WTC11 (cell line): ENCODE measurements at regions not wholly inside any gene's neighbourhood (a gene's known extent, or its start where the extent isn't known, plus 50 kb on each side); places are given as distances from the start of the nearest gene placed in this dataset.

ENCODE experiments used
- ATAC-seq: fragments of 200-7000 bp; cut with Tn5 transposase; 2 replicates; pipeline ENCODE4 v1.10.0; 2021; ENCODE audit warnings: mild to moderate bottlenecking, moderate library complexity
- CTCF ChIA-PET: fragments of 300-600 bp; sonication (Branson Sonifier 250); formaldehyde crosslinking; loops from one replicate; lab custom pipeline; 2021; ENCODE audit warnings: antibody characterized with exemption; lab: Charles Lee
- POLR2A ChIA-PET: fragments of 350-600 bp; sonication (Branson Sonifier 250); formaldehyde crosslinking; loops from one replicate; lab custom pipeline; 2021; ENCODE audit warnings: antibody characterized with exemption; lab: Charles Lee
- DNase-seq: peaks from one replicate; pipeline ENCODE4 v3.0.0; 2021; ENCODE audit warnings: low spot score
- H3K27ac Mint-ChIP-seq: 2 replicates; pipeline ENCODE4 v1.8.0; 2021; ENCODE audit warnings: mixed read lengths
- H3K27me3 Mint-ChIP-seq: 2 replicates; pipeline ENCODE4 v1.8.0; 2021; ENCODE audit warnings: low read depth, mild to moderate bottlenecking, moderate library complexity, mixed read lengths
- H3K36me3 Mint-ChIP-seq: 2 replicates; pipeline ENCODE4 v1.8.0; 2021; ENCODE audit warnings: mixed read lengths
- H3K4me1 Mint-ChIP-seq: 2 replicates; pipeline ENCODE4 v1.8.0; 2022; ENCODE audit warnings: mixed read lengths
- H3K4me3 Mint-ChIP-seq: 2 replicates; pipeline ENCODE4 v1.8.0; 2021; ENCODE audit warnings: mild to moderate bottlenecking, moderate library complexity, mixed read lengths
- H3K9me3 Mint-ChIP-seq: 2 replicates; pipeline ENCODE4 v1.8.0; 2021; ENCODE audit warnings: mixed read lengths
- ATF2 ChIP-seq: sonication (generic); formaldehyde crosslinking; IDR thresholded peaks from 2 replicates; pipeline ENCODE4 v1.8.1; 2022; ENCODE audit warnings: low read depth, missing genetic modification reagents, borderline replicate concordance
- CDX4 ChIP-seq: fragments of 250-450 bp; sonication (Bioruptor Pico); IDR thresholded peaks from 2 replicates; pipeline ENCODE4 v1.9.0; 2021; ENCODE audit warnings: moderate library complexity, mild to moderate bottlenecking, inconsistent platforms, borderline replicate concordance
- E2F5 ChIP-seq: sonication (generic); formaldehyde crosslinking; IDR thresholded peaks from 2 replicates; pipeline ENCODE4 v1.8.1; 2022; ENCODE audit warnings: mild to moderate bottlenecking, moderate library complexity, missing genetic modification reagents
- ELF4 ChIP-seq: sonication (generic); formaldehyde crosslinking; IDR thresholded peaks from 2 replicates; pipeline ENCODE4 v1.8.1; 2022; ENCODE audit warnings: low read depth, mild to moderate bottlenecking, moderate library complexity, missing genetic modification reagents
- EMX1 ChIP-seq: fragments of 250-450 bp; sonication (Bioruptor Pico); IDR thresholded peaks from 2 replicates; pipeline ENCODE4 v1.8.0; 2021; ENCODE audit warnings: mild to moderate bottlenecking
- ETV6 ChIP-seq: sonication (generic); formaldehyde crosslinking; IDR thresholded peaks from 2 replicates; pipeline ENCODE4 v1.8.1; 2022; ENCODE audit warnings: mild to moderate bottlenecking, missing genetic modification reagents
- FOXK1 ChIP-seq: sonication (generic); formaldehyde crosslinking; IDR thresholded peaks from 2 replicates; pipeline ENCODE4 v1.8.0; 2022; ENCODE audit warnings: mild to moderate bottlenecking, moderate library complexity, missing genetic modification reagents
- GRHL2 ChIP-seq: fragments of 250-450 bp; sonication (Bioruptor Pico); IDR thresholded peaks from 2 replicates; pipeline ENCODE4 v1.8.0; 2022; ENCODE audit warnings: mild to moderate bottlenecking, moderate library complexity; ENCODE audit not compliant: insufficient replicate concordance, severe bottlenecking
- HMGA2 ChIP-seq: fragments of 250-450 bp; sonication (Bioruptor Pico); IDR thresholded peaks from 2 replicates; pipeline ENCODE4 v1.4.0; 2021; ENCODE audit warnings: mild to moderate bottlenecking, moderate library complexity
- IRF2 ChIP-seq: sonication (generic); formaldehyde crosslinking; IDR thresholded peaks from 2 replicates; pipeline ENCODE4 v1.8.0; 2022; ENCODE audit warnings: low read depth, missing genetic modification reagents, borderline replicate concordance
- JAZF1 ChIP-seq: fragments of 250-450 bp; sonication (Bioruptor Pico); IDR thresholded peaks from 2 replicates; pipeline ENCODE4 v1.9.0; 2021; ENCODE audit warnings: moderate library complexity, mild to moderate bottlenecking, inconsistent platforms
- JUN ChIP-seq: sonication (generic); formaldehyde crosslinking; IDR thresholded peaks from 2 replicates; pipeline ENCODE4 v1.8.0; 2023; ENCODE audit warnings: mild to moderate bottlenecking, missing genetic modification reagents
- MXD4 ChIP-seq: fragments of 250-450 bp; sonication (Bioruptor Pico); IDR thresholded peaks from 2 replicates; pipeline ENCODE4 v1.8.0; 2021; ENCODE audit warnings: mild to moderate bottlenecking, moderate library complexity, borderline replicate concordance
- MYBL2 ChIP-seq: sonication (generic); formaldehyde crosslinking; IDR thresholded peaks from 2 replicates; pipeline ENCODE4 v1.8.1; 2023; ENCODE audit warnings: mild to moderate bottlenecking, moderate library complexity, missing genetic modification reagents
- NFATC4 ChIP-seq: fragments of 250-450 bp; sonication (Bioruptor Pico); IDR thresholded peaks from 2 replicates; pipeline ENCODE4 v1.9.0; 2021; ENCODE audit warnings: mild to moderate bottlenecking
- NFYB ChIP-seq: sonication (generic); formaldehyde crosslinking; conservative IDR thresholded peaks from 2 replicates; pipeline ENCODE4 v1.8.0; 2022; ENCODE audit warnings: low read depth, missing genetic modification reagents
- NR3C1 ChIP-seq: sonication (generic); formaldehyde crosslinking; conservative IDR thresholded peaks from 2 replicates; pipeline ENCODE4 v1.8.1; 2023; ENCODE audit warnings: low read depth, mild to moderate bottlenecking, missing genetic modification reagents
- OVOL2 ChIP-seq: fragments of 250-450 bp; sonication (Bioruptor Pico); IDR thresholded peaks from 2 replicates; pipeline ENCODE4 v1.9.0; 2021; ENCODE audit warnings: mild to moderate bottlenecking, borderline replicate concordance
- PREB ChIP-seq: sonication (generic); formaldehyde crosslinking; IDR thresholded peaks from 2 replicates; pipeline ENCODE4 v1.8.1; 2022; ENCODE audit warnings: mild to moderate bottlenecking, missing genetic modification reagents, moderate library complexity, borderline replicate concordance
- RORB ChIP-seq: fragments of 250-450 bp; sonication (Bioruptor Pico); IDR thresholded peaks from 2 replicates; pipeline ENCODE4 v1.9.0; 2021; ENCODE audit warnings: mild to moderate bottlenecking
- SOX15 ChIP-seq: fragments of 250-450 bp; sonication (Bioruptor Pico); IDR thresholded peaks from 2 replicates; pipeline ENCODE4 v1.9.0; 2021; ENCODE audit warnings: mild to moderate bottlenecking
- SP1 ChIP-seq: sonication (generic); formaldehyde crosslinking; conservative IDR thresholded peaks from 2 replicates; pipeline ENCODE4 v1.8.1; 2022; ENCODE audit warnings: missing genetic modification reagents
- TCF7 ChIP-seq: sonication (generic); formaldehyde crosslinking; IDR thresholded peaks from 2 replicates; pipeline ENCODE4 v1.8.0; 2022; ENCODE audit warnings: mild to moderate bottlenecking, low read depth, missing genetic modification reagents, moderate library complexity
- TEAD1 ChIP-seq: sonication (generic); formaldehyde crosslinking; IDR thresholded peaks from 2 replicates; pipeline ENCODE4 v1.8.0; 2022; ENCODE audit warnings: mild to moderate bottlenecking, missing genetic modification reagents
- TEAD4 ChIP-seq: sonication (generic); formaldehyde crosslinking; IDR thresholded peaks from 2 replicates; pipeline ENCODE4 v1.8.0; 2022; ENCODE audit warnings: mild to moderate bottlenecking, missing genetic modification reagents
- ZNF219 ChIP-seq: sonication (generic); formaldehyde crosslinking; IDR thresholded peaks from 2 replicates; pipeline ENCODE4 v1.8.0; 2023; ENCODE audit warnings: missing genetic modification reagents, mild to moderate bottlenecking, borderline replicate concordance
- ZNF396 ChIP-seq: fragments of 250-450 bp; sonication (Bioruptor Pico); IDR thresholded peaks from 2 replicates; pipeline ENCODE4 v1.8.0; 2021; ENCODE audit warnings: mild to moderate bottlenecking, moderate library complexity, borderline replicate concordance
- ZNF416 ChIP-seq: fragments of 250-450 bp; sonication (Bioruptor Pico); IDR thresholded peaks from 2 replicates; pipeline ENCODE4 v1.9.0; 2021; ENCODE audit warnings: mild to moderate bottlenecking, inconsistent platforms
- ZNF423 ChIP-seq: fragments of 250-450 bp; sonication (Bioruptor Pico); IDR thresholded peaks from 2 replicates; pipeline ENCODE4 v2.1.2; 2022; ENCODE audit warnings: mild to moderate bottlenecking, moderate library complexity
- ZNF671 ChIP-seq: fragments of 250-450 bp; sonication (Bioruptor Pico); IDR thresholded peaks from 2 replicates; pipeline ENCODE4 v1.8.0; 2021; ENCODE audit warnings: mild to moderate bottlenecking
- TF ChIP-seq, protein P1 (sequence below): sonication (generic); formaldehyde crosslinking; conservative IDR thresholded peaks from 2 replicates; pipeline ENCODE4 v1.8.1; 2022; ENCODE audit warnings: mild to moderate bottlenecking, missing genetic modification reagents
- TF ChIP-seq, protein P2 (sequence below): sonication (generic); formaldehyde crosslinking; IDR thresholded peaks from 2 replicates; pipeline ENCODE4 v1.8.1; 2023; ENCODE audit warnings: mild to moderate bottlenecking, missing genetic modification reagents

- no peak for TF ChIP-seq ETV6 (CRISPR knock-in tag)
- no peak for TF ChIP-seq RORB (CRISPR knock-in tag)
- TF ChIP-seq, protein P1, sequence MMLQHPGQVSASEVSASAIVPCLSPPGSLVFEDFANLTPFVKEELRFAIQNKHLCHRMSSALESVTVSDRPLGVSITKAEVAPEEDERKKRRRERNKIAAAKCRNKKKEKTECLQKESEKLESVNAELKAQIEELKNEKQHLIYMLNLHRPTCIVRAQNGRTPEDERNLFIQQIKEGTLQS (CRISPR knock-in tag), result no peak
- TF ChIP-seq SP1 (CRISPR knock-in tag), result no peak
- no peak for TF ChIP-seq E2F5 (CRISPR knock-in tag)
These were observed 124.2 kb upstream of the TNPO1 start (continued) for GRCh38 chr5:72692231-72692637.

GRCh38 chr5:72691751-72692150 is 124.7 kb upstream of the TNPO1 start:
- DNase-seq (no peak), ATAC-seq (no peak)
- POLR2A ChIA-PET, result interaction anchor here (0.5 kb wide), 1 partner anchor 85 kb away, joined by 4 read pairs; no protein-coding TSS in a partner anchor
- CTCF ChIA-PET, result interaction anchor here (1.2 kb wide), 1 partner anchor 127 kb away, joined by 3 read pairs; no protein-coding TSS in a partner anchor
- no peaks in the 10 kb centered on the region for H3K4me1 Mint-ChIP-seq
- no peaks in the 10 kb centered on the region for H3K9me3 Mint-ChIP-seq
- no peaks in the 10 kb centered on the region for H3K36me3 Mint-ChIP-seq
- no peaks in the 10 kb centered on the region for H3K27me3 Mint-ChIP-seq
- H3K27ac Mint-ChIP-seq, result no peak overlapping the region
- TF ChIP-seq GRHL2 (CRISPR knock-in tag) (no peak), ZNF423 (CRISPR knock-in tag) (no peak), MYBL2 (CRISPR knock-in tag) (no peak), JUN (CRISPR knock-in tag) (no peak), NR3C1 (CRISPR knock-in tag) (no peak), HMGA2 (CRISPR knock-in tag) (no peak), SOX15 (CRISPR knock-in tag) (no peak), CDX4 (CRISPR knock-in tag) (no peak), JAZF1 (CRISPR knock-in tag) (no peak), MXD4 (no peak), TEAD1 (CRISPR knock-in tag) (no peak), ELF4 (CRISPR knock-in tag) (no peak), NFATC4 (CRISPR knock-in tag) (no peak), PREB (CRISPR knock-in tag) (no peak), FOXK1 (no peak), ZNF416 (CRISPR knock-in tag) (no peak), ZNF396 (no peak)
- no peak overlapping the region for H3K4me3 Mint-ChIP-seq

DNA sequence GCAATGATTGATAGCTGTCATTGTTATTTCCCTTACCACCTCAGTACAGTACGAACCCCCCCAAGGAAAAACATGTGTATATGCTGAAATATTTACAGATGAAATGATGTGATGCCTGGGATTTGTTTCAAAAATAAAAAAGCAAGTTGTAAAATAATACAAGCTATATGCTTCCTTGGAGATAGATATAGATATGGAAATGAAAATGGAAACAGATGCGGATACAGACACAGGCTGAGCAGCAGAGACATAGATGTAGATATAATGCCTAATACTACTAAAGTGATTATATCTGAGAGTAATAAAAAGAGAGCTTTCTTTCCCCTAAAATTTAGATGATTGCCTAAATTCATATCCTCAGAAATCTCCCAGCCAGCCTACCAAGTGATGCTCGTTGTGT is 127.5 kb upstream of the TNPO1 start:
- H3K27me3 Mint-ChIP-seq, result no peaks in the 10 kb centered on the region
- no peak overlapping the region for H3K4me3 Mint-ChIP-seq
- ATAC-seq, result no peak
- H3K36me3 Mint-ChIP-seq, result no peaks in the 10 kb centered on the region
- H3K27ac Mint-ChIP-seq, result no peak overlapping the region
- DNase-seq, result no peak
- ChIA-PET CTCF (no interaction called here), POLR2A (no interaction called here)
- H3K4me1 Mint-ChIP-seq, result no peaks in the 10 kb centered on the region
- H3K9me3 Mint-ChIP-seq, result no peaks in the 10 kb centered on the region
- no peak for TF ChIP-seq IRF2
- TF ChIP-seq TEAD4 (CRISPR knock-in tag), result no peak
- no peak for TF ChIP-seq NFYB
- TF ChIP-seq OVOL2 (CRISPR knock-in tag), result no peak
- TF ChIP-seq ZNF219 (CRISPR knock-in tag), result no peak
- TF ChIP-seq, protein P2, sequence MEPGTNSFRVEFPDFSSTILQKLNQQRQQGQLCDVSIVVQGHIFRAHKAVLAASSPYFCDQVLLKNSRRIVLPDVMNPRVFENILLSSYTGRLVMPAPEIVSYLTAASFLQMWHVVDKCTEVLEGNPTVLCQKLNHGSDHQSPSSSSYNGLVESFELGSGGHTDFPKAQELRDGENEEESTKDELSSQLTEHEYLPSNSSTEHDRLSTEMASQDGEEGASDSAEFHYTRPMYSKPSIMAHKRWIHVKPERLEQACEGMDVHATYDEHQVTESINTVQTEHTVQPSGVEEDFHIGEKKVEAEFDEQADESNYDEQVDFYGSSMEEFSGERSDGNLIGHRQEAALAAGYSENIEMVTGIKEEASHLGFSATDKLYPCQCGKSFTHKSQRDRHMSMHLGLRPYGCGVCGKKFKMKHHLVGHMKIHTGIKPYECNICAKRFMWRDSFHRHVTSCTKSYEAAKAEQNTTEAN (CRISPR knock-in tag), result no peak
- TF ChIP-seq ZNF671 (CRISPR knock-in tag), result no peak
- no peak for TF ChIP-seq TCF7 (CRISPR knock-in tag)
- TF ChIP-seq EMX1 (CRISPR knock-in tag), result no peak
- TF ChIP-seq ATF2, result no peak
- no peak for TF ChIP-seq ETV6 (CRISPR knock-in tag)
